Activated CD4-positive, alpha-beta memory T cell treated with anti-CD3 and anti-CD28 coated beads for 36 hours (primary cell): ENCODE measurements at regions not wholly inside any gene's neighbourhood (a gene's known extent, or its start where the extent isn't known, plus 50 kb on each side); places are given as distances from the start of the nearest gene placed in this dataset.
"Not testable (repeated sequence)": the region's sequence is repeated elsewhere in the genome, so short reads cannot be mapped to it uniquely, and the experiment has no call there.

Experiments
- CTCF ChIA-PET: fragments of 350-600 bp; sonication (Branson Sonifier 250); formaldehyde crosslinking; loops from one replicate; lab custom pipeline; 2021; ENCODE audit warnings: antibody characterized with exemption, inconsistent platforms; lab: Charles Lee
- POLR2A ChIA-PET: fragments of 350-600 bp; sonication (Branson Sonifier 250); formaldehyde crosslinking; loops from one replicate; lab custom pipeline; 2021; ENCODE audit warnings: antibody characterized with exemption; lab: Charles Lee
- DNase-seq: peaks from one replicate; pipeline ENCODE4 v3.0.0-alpha.2; 2020
- H3K27ac Mint-ChIP-seq: one replicate; pipeline ENCODE4 v1.8.0; 2021; ENCODE audit warnings: mixed read lengths
- H3K27me3 Mint-ChIP-seq: one replicate; pipeline ENCODE4 v1.8.0; 2021; ENCODE audit warnings: mixed read lengths
- H3K36me3 Mint-ChIP-seq: one replicate; pipeline ENCODE4 v1.8.0; 2021; ENCODE audit warnings: mixed read lengths
- H3K4me1 Mint-ChIP-seq: one replicate; pipeline ENCODE4 v1.8.0; 2021; ENCODE audit warnings: low read depth, mixed read lengths
- H3K4me3 Mint-ChIP-seq: one replicate; pipeline ENCODE4 v1.8.0; 2021; ENCODE audit warnings: mild to moderate bottlenecking, mixed read lengths
- H3K9me3 Mint-ChIP-seq: one replicate; pipeline ENCODE4 v1.8.0; 2021; ENCODE audit warnings: mixed read lengths
- intact Hi-C: fragments of 100-400 bp; cut with micrococcal nuclease; formaldehyde crosslinking; loops from one replicate; pipeline ENCODE4 v1.15.1; 2023

DNA sequence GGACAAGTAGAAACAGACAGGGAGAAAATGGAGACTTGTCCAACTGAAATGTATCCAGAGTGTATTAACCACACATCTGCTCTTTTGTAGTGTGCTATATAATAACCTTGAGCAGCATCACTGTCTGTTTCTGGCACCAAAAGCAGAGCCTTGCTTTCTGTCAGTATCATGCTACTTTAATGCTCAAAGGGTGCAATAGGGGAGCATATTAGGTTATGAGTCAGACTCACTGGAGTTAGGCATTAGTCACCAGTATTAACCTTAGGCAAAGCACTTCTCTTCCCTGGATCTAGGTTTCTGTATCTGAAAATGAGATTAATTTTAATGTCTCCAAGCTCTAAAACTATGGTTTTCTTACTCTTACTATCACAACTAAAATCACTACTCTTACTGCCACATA lies 280.1 kb downstream of the TFAP2B start:
- Mint-ChIP-seq H3K27ac (no peak overlapping the region), H3K9me3 (peaks cover 10% of the 10 kb centered on the region), H3K36me3 (no peaks in the 10 kb centered on the region), H3K27me3 (no peaks in the 10 kb centered on the region), H3K4me3 (no peak overlapping the region), H3K4me1 (no peaks in the 10 kb centered on the region)
- ChIA-PET POLR2A (no interaction called here), CTCF (no interaction called here)
- DNase-seq, result no peak
- intact Hi-C loops, result no loop called here

DNA sequence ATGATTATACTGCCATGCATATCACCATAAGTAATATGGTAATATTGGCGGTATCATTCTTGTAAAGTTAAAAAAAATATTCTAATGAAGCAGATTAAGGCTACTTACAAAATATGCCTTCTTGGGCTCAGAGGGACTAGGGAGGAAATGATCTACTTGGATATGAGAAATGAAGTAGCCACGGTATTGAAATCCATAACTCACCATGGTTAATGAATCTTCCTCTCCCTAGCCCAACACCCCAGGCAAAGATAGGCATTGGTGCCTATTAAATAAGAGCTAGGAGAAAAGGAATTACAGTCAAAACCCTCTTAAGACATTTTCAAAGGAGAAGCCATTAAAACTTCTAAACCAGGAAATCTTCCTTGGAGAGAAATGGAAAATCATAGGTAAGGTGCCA lies 280.5 kb downstream of the TFAP2B start:
- DNase-seq, result no peak
- no peaks in the 10 kb centered on the region for H3K36me3 Mint-ChIP-seq
- intact Hi-C loops, result no loop called here
- no peak overlapping the region for H3K4me3 Mint-ChIP-seq
- H3K27ac Mint-ChIP-seq, result no peak overlapping the region
- peaks cover 10% of the 10 kb centered on the region for H3K9me3 Mint-ChIP-seq
- H3K4me1 Mint-ChIP-seq, result no peaks in the 10 kb centered on the region
- POLR2A ChIA-PET, result no interaction called here
- CTCF ChIA-PET, result no interaction called here
- H3K27me3 Mint-ChIP-seq, result no peaks in the 10 kb centered on the region

DNA sequence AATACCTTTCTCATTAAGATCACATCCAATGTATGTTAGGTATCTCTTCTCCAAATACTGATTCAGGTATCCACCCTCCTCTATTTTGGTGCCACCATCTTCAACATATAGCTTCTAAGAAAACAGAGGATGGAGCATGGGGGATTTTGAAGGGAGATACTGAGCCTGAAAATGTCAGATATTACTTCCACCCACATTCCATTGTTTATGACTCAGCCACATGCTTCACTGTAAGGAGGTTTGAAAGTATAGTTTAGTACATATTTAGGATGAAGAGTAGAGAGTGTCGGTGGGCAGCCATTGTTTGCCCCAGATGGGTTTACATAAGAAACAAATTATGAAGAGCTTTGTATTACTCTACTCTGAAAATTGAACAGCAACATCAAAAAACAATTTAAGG lies 286.7 kb downstream of the TFAP2B start:
- intact Hi-C loops, result no loop called here
- DNase-seq, result no peak
- Mint-ChIP-seq H3K4me1 (no peaks in the 10 kb centered on the region), H3K36me3 (no peaks in the 10 kb centered on the region), H3K4me3 (no peak overlapping the region), H3K9me3 (peaks cover 10% of the 10 kb centered on the region), H3K27ac (no peak overlapping the region), H3K27me3 (no peaks in the 10 kb centered on the region)
- ChIA-PET CTCF (no interaction called here), POLR2A (no interaction called here)

DNA sequence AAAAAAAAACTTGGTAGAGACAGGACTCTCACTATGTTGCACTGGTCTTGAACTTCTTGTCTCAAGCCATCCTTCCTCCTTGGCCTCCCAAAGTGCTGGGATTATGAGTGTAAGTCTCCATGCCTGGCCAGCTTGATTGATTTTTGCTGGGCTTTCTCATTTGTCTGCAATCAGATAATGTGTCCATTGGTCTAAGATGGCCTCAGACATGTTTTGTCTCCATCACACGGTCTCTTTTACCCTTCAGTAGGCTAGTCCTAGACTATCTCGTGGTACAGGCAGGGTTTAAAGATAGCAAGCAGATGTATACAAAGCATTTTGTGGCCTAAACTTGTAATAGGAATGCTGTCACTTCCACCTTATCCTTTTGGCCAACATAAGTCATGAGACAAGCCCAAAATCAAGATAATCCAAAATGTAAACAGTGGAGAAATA lies 289.1 kb downstream of the TFAP2B start:
- DNase-seq, result no peak
- Mint-ChIP-seq H3K9me3 (peaks cover 9% of the 10 kb centered on the region), H3K4me1 (no peaks in the 10 kb centered on the region), H3K27ac (no peak overlapping the region), H3K27me3 (no peaks in the 10 kb centered on the region), H3K36me3 (no peaks in the 10 kb centered on the region), H3K4me3 (no peak overlapping the region)
- POLR2A ChIA-PET, result no interaction called here
- intact Hi-C loops, result no loop called here
- CTCF ChIA-PET, result interaction anchor here (0.6 kb wide), 1 partner anchor 55 kb away, joined by 3 read pairs; no protein-coding TSS in a partner anchor

DNA sequence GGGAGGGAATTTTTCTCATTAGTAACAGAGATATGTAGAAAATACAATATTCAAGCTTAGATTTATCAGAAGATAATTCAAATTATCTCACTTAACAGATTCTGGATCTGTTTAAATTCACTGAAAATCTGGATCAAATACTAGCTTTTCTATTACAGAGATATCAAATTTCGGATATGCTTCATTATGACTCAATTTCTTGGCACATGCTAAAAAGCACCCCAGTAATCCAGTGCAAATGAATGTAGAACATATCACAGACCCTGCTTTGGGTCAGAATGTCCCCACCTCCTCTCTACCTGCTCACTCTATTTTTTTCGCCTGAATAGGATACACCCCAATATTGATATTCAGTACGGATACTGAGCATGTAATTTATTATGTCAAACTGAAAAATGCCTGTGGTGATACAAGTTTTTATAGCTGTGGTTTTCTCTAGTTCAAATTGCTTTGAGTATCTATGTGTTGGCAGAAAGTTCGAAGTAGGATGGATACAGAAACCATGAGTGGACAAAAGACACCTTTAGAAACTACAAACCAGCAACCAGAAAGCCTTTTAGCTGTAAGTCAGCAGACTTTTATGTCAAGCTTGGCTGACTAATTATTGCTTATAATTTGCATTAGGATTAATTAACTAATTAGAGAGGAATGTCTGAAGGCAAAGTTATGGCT lies 290.0 kb downstream of the TFAP2B start:
- H3K9me3 Mint-ChIP-seq, result peaks cover 9% of the 10 kb centered on the region
- H3K27ac Mint-ChIP-seq, result no peak overlapping the region
- CTCF ChIA-PET, result no interaction called here
- H3K36me3 Mint-ChIP-seq, result no peaks in the 10 kb centered on the region
- no peaks in the 10 kb centered on the region for H3K27me3 Mint-ChIP-seq
- intact Hi-C loops, result no loop called here
- H3K4me1 Mint-ChIP-seq, result no peaks in the 10 kb centered on the region
- no peak for DNase-seq
- POLR2A ChIA-PET, result no interaction called here
- H3K4me3 Mint-ChIP-seq, result no peak overlapping the region

DNA sequence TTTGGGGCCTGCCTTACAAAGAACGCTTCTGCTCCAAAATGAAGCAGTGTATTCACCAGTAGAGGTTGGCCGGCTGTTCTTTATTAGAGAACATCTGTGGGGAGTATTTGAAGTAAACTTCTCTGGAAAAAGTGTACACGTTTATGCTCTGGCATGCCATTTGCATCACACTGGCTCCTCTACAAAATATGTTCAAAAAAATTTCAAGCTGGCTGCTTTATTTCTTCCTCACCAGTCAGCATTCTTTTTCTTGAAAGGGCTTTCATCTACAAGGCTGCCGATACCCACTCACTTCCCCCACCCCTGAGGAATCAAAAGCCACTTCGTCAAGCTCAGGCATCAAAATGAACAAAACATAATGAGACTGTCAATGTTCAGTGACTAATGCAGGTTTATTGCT lies 294.1 kb downstream of the TFAP2B start:
- DNase-seq, result no peak
- ChIA-PET CTCF (no interaction called here), POLR2A (no interaction called here)
- Mint-ChIP-seq H3K36me3 (no peaks in the 10 kb centered on the region), H3K27me3 (no peaks in the 10 kb centered on the region), H3K4me3 (no peak overlapping the region), H3K27ac (no peak overlapping the region), H3K4me1 (no peaks in the 10 kb centered on the region), H3K9me3 (peaks cover 4% of the 10 kb centered on the region)
- intact Hi-C loops, result no loop called here

DNA sequence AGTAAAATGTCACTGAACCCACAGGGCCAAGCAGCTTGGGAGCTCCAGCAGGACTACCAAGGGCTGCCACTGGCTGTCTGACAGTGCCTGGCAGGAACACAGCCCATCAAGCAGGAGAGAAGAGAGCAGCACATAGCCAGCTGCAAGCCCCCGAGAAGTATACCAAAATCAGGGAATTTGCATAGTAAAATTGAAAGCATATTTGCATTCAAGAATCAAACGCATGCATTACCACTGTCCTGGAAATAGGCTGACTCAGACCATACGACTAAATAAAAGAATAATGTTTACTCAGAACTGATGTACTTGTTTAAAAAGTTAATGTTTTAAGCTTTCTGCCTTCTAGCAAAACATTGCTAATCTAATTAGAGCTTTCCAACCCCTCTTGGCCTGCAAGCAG lies 298.1 kb downstream of the TFAP2B start:
- no peaks in the 10 kb centered on the region for H3K4me1 Mint-ChIP-seq
- intact Hi-C loops, result no loop called here
- DNase-seq, result no peak
- H3K4me3 Mint-ChIP-seq, result no peak overlapping the region
- peaks cover 2% of the 10 kb centered on the region for H3K9me3 Mint-ChIP-seq
- H3K36me3 Mint-ChIP-seq, result no peaks in the 10 kb centered on the region
- H3K27ac Mint-ChIP-seq, result no peak overlapping the region
- no peaks in the 10 kb centered on the region for H3K27me3 Mint-ChIP-seq
- POLR2A ChIA-PET, result no interaction called here
- CTCF ChIA-PET, result no interaction called here

DNA sequence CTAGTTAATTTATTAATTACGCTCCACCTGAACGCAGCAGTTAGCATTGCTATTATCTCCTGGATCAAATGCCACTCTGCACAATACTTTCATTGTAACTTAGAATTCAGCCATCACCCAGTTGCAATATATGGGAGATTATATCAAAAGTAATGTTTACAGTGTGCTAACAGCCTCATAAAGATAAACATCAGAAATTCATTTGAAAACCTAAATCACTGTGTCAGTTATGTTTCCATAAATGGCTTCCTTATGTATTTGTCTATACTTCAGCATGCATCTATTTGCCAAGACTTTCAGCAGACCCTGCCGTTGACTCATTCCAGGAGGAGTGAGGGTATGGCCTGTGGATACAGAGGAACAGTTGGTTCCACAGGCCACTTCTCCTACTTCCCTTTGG lies 300.1 kb downstream of the TFAP2B start:
- H3K27ac Mint-ChIP-seq, result no peak overlapping the region
- no peak overlapping the region for H3K4me3 Mint-ChIP-seq
- ChIA-PET POLR2A (no interaction called here), CTCF (no interaction called here)
- H3K27me3 Mint-ChIP-seq, result no peaks in the 10 kb centered on the region
- H3K36me3 Mint-ChIP-seq, result no peaks in the 10 kb centered on the region
- no peaks in the 10 kb centered on the region for H3K4me1 Mint-ChIP-seq
- intact Hi-C loops, result no loop called here
- H3K9me3 Mint-ChIP-seq, result no peaks in the 10 kb centered on the region
- DNase-seq, result no peak

DNA sequence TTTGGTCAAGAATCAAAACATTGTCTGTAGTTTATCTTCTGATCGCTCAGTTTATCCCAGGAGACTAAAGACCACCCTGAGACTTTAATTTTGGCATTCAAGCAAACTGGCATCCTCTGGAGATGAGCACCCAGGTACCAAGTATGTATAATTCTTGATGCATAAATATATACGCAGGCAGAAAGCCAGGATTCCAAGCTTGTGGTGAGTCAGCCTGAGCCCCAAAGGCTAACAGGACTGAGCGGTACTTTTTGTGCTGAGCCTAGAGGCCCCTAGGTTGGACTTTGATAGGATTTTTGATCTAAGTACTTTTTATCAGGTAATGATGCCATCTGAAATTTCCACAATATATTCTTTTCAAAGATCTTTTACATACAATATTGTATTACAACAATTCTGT lies 301.3 kb downstream of the TFAP2B start:
- Mint-ChIP-seq H3K4me3 (no peak overlapping the region), H3K27ac (no peak overlapping the region), H3K9me3 (no peaks in the 10 kb centered on the region), H3K36me3 (no peaks in the 10 kb centered on the region), H3K4me1 (no peaks in the 10 kb centered on the region), H3K27me3 (no peaks in the 10 kb centered on the region)
- intact Hi-C loops, result no loop called here
- no peak for DNase-seq
- POLR2A ChIA-PET, result no interaction called here
- CTCF ChIA-PET, result no interaction called here

DNA sequence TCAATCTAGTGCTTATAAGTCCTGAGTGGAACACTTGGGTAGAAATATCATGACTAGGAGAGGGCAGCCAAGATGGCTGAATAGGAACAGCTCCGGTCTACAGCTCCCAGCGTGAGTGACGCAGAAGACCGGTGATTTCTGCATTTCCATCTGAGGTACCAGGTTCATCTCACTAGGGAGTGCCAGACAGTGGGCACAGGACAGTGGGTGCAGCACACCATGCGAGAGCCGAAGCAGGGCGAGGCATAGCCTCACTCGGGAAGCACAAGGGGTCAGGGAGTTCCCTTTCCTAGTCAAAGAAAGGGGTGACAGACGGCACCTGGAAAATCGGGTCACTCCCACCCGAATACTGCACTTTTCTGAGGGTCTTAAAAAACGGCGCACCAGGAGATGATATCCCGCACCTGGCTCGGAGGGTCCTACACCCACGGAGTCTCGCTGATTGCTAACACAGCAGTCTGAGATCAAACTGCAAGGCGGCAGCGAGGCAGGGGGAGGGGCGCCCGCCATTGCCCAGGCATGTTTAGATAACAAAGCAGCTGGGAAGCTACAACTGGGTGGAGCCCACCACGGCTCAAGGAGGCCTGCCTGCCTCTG lies 302.8 kb downstream of the TFAP2B start:
- H3K27me3 Mint-ChIP-seq, POLR2A ChIA-PET, CTCF ChIA-PET, H3K27ac Mint-ChIP-seq, H3K9me3 Mint-ChIP-seq, DNase-seq, intact Hi-C loops, H3K4me1 Mint-ChIP-seq, H3K4me3 Mint-ChIP-seq, H3K36me3 Mint-ChIP-seq: not testable (repeated sequence)

DNA sequence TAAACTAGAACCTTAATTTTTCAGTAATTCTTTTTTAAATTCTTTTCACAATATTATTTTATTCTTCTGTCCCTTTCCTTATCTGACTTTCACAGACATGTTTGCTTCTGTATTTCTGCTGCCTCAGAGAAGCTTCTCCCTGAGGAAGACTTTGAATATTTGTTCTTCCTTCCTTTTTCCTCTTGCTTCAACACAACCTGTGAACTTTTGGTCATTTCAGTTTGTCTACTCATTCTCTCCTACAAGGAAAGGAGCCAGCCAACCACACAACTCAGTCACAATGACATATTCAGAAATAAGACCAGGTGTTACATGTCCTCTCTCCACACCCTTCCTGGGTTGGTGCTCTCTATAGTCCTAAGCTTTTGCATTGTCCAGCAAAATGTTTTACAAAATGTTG lies 310.4 kb downstream of the TFAP2B start:
- CTCF ChIA-PET, result no interaction called here
- Mint-ChIP-seq H3K9me3 (peaks cover 24% of the 10 kb centered on the region), H3K4me1 (no peaks in the 10 kb centered on the region), H3K27ac (no peak overlapping the region), H3K4me3 (no peak overlapping the region), H3K36me3 (no peaks in the 10 kb centered on the region), H3K27me3 (no peaks in the 10 kb centered on the region)
- DNase-seq, result no peak
- intact Hi-C loops, result no loop called here
- POLR2A ChIA-PET, result no interaction called here

DNA sequence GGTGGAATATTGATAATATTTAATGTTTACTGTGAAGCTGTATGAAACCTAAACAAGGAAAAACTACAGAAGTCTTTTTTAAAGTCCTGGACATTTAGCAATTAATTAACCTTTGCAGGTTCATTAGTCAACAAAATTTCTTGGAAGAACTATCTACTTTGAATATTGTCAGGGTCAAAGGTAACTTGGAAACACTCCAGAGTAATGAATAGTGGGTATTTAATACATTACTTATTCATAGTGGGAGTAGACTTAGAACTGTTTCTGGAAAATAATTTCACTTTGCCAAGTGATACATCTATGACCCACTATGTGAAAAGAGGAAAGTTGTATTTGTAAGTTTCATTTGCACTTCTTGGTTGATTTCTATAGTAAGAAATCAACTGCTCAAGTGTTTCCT lies 319.1 kb downstream of the TFAP2B start:
- H3K27me3 Mint-ChIP-seq, result no peaks in the 10 kb centered on the region
- no peaks in the 10 kb centered on the region for H3K36me3 Mint-ChIP-seq
- intact Hi-C loops, result no loop called here
- no peak overlapping the region for H3K27ac Mint-ChIP-seq
- DNase-seq, result no peak
- ChIA-PET POLR2A (no interaction called here), CTCF (no interaction called here)
- no peaks in the 10 kb centered on the region for H3K4me1 Mint-ChIP-seq
- no peak overlapping the region for H3K4me3 Mint-ChIP-seq
- peaks cover 7% of the 10 kb centered on the region for H3K9me3 Mint-ChIP-seq

DNA sequence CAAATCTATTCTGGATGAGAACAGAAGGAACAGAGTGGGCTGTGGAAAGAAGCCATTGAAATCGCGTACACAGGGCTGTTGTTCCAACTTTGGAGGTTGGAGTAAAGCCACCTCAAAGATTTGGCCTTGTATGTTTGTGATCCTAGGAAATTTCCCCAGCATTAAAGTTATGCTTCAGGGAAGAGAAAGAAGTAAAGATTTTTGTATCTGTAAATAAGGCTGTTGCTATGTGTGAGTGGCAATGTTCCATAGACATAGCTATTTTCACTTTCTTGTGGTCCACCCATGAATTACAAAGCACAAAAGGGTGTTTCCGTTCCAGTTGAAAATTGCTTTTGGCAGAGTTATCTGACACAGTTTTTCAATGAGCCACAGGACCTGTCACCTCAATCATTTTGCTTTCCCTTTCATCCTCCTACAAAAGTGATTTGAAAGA lies 321.3 kb downstream of the TFAP2B start:
- Mint-ChIP-seq H3K4me1 (no peaks in the 10 kb centered on the region), H3K9me3 (peaks cover 6% of the 10 kb centered on the region), H3K27ac (no peak overlapping the region), H3K36me3 (no peaks in the 10 kb centered on the region), H3K4me3 (no peak overlapping the region), H3K27me3 (no peaks in the 10 kb centered on the region)
- intact Hi-C loops, result no loop called here
- POLR2A ChIA-PET, result no interaction called here
- no peak for DNase-seq
- CTCF ChIA-PET, result no interaction called here
